Activated CD8-positive, alpha-beta memory T cell treated with anti-CD3 and anti-CD28 coated beads, Interleukin-2, amount 50 U/mL, for 24 hours (primary cell): ENCODE measurements at regions not wholly inside any gene's neighbourhood (a gene's known extent, or its start where the extent isn't known, plus 50 kb on each side); places are given as distances from the start of the nearest gene placed in this dataset.
"Not testable (repeated sequence)": the region's sequence is repeated elsewhere in the genome, so short reads cannot be mapped to it uniquely, and the experiment has no call there.

Experiments used
- DNase-seq: peaks from one replicate; pipeline ENCODE4 v3.0.0-alpha.2; 2020; ENCODE audit errors: extremely low read depth

GRCh38 chr16:29258946-29259634 is 147.4 kb downstream of the NPIPB11 start:
- DNase-seq, result not testable (repeated sequence)

DNA sequence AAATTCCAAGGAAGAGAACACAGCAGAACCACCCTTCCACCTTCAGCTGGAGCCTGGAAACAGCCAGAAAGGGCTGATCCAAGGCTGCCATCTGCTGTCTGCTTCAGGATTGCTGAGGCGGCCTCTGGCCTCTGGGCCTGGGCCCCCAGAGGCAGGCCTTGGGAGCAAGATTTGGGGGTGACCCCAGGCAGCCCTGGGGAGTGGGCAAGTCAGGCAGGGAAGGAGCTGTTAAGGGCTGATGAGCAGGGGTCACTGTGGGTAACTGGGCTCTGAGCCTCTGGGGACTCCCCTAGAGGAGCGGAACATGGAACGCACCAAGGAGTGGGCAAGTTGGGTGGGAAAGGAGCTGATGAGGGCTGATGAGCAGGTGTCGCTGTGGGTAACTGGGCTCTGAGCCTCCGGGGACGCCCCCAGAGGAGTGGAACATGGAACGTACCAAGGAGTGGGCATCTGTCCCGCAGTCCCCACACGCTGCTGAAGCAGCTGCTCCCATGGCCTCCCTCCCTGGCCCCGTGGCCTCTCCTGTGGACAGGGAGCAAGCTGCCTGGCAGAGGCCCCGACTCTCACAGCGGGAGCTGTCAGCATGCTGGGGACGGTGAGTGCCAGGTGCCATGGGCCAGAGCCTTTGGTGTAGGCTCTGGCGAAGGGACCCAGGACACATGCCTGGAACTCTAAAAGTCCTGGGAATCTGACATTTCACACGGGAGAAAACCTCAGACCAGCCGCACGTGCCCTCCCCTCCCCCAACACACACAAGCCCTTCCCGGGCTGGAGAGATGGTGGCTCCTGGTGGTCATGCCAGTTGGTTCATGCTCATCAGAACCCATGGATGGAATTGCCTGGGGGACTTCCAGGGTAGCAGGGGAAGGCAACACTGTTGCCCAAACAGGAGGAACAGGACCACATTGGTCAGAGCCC is 148.8 kb downstream of the NPIPB11 start:
- not testable (repeated sequence) for DNase-seq

DNA sequence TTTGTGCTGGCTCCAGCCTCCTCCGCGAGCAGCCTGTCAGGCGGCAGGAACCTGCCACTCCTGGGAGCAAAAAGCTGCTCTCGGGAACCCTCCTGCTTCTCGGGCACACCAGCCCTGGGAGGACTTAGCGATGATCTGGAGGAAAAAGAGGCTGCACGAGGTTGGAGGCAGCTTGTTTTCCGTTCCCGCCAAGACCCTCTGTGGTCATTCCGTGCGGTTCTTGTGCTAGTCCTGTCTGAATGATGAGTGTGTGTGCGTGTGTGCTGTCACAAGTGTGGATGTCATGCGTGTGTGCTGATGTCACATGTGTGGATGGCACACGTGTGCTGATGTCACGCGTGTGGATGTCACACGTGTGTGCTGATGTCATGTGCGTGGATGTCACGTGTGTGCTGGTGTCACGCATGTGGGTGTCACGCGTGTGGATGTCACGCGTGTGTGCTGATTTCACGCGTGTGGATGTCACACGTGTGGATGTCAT is 150.0 kb downstream of the NPIPB11 start:
- DNase-seq, result no peak

GRCh38 chr16:29255957-29256356 is 150.6 kb downstream of the NPIPB11 start:
- DNase-seq, result not testable (repeated sequence)

DNA sequence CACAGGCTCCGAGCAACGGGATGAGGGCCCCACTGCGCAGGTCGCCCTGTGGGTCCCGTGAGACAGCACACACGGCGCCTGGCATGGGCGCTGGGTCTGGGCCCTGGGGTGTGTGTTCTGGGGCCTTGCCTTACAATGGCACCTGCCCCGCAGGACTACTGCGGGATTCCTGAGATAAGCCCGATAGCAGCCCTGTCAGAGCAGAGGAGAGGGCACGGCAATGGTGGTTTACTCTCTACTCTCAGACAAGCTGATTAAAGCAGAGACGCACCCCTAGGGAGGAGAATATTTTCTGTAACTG is 151.1 kb downstream of the NPIPB11 start:
- not testable (repeated sequence) for DNase-seq

DNA sequence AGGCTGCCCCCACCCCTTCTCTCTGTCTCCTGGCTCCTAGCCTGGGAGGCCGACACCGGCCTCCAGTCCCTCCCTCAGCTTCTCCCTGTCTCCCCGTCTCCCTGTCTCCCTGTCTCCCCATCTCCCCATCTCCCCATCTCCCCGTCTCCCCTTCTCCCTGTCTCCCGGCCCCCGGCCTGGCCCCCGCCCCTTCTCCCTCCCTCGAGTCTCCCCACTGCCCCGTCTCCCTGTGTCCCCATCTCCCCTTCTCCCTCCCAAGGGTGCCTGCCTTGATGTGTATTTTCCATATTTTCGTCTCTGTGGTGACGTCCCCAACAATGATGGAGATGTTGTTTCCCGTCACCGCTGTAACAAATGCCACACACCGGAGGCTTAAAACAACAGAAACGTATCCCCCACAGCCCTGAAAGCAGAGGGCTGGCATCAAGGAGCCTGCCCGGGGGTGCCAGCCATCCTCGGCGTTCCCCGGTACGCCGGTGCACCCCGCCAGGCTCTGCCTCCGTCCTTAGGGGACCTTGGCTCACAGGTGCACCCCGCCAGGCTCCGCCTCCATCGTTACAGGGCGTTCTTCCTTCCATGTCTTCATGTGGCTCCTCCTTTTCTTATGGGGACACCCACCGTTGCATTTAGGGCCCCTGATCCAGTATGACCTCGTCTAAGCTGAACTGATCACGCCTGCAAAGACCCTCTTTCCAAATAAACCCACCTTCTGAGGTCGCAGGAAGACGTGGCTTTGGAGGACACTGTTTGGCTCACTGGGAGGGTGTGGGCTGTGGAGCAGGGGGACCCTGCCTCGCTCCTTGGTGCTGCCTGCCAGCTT is 151.6 kb downstream of the NPIPB11 start:
- DNase-seq, result no peak

GRCh38 chr16:29253716-29254590 is 152.6 kb downstream of the NPIPB11 start:
- not testable (repeated sequence) for DNase-seq

DNA sequence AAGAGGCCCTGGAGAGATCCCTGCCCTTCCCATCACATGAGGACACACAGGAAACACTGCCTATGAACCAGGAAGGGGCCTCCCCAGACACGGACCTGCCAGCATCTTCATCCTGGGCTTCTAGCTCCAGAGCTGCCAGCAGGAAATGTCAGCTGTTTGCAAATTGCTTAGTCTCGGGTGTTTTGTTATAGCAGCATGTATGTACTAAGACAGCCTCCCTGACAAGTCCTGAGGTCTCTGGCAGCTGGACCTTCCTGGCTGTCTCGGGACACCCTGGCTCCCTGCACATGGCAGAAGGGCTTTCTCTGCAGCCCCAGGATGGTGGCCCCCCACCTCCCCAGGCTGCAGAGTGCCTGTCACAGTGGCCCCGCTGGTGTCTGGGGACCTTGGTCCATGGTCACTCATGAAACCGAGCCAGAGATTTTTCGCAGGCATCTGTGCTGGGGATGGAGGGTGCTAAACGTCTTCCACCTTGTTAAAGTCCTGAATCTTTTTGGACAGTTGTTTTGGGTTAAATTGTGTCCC is 153.4 kb downstream of the NPIPB11 start:
- not testable (repeated sequence) for DNase-seq

DNA sequence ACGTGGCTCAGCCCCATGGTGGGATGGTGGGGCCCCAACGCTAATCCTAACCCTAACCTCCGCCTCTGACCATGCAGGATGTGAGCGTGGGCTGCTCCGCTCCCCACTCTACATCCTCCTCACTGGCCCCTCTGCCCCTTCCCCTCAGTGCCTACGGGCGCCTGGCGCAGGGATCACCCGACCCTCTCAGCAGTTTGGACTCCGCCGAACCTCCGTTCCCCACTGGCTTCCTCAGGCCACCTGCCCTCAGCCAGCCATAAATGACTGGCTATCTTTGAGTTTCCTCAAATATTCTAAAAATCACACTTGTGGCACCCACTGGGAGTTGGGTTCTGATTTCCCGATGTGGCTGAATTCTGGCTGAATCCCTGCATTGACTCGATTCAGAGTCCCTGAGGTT is 154.2 kb downstream of the NPIPB11 start:
- not testable (repeated sequence) for DNase-seq

- not testable (repeated sequence) for DNase-seq
Measured at GRCh38 chr16:29251571-29252011, 154.9 kb downstream of the NPIPB11 start.

GRCh38 chr16:29250923-29251434 is 155.5 kb downstream of the NPIPB11 start:
- not testable (repeated sequence) for DNase-seq

GRCh38 chr16:29250469-29250868 is 156.0 kb downstream of the NPIPB11 start:
- not testable (repeated sequence) for DNase-seq

DNA sequence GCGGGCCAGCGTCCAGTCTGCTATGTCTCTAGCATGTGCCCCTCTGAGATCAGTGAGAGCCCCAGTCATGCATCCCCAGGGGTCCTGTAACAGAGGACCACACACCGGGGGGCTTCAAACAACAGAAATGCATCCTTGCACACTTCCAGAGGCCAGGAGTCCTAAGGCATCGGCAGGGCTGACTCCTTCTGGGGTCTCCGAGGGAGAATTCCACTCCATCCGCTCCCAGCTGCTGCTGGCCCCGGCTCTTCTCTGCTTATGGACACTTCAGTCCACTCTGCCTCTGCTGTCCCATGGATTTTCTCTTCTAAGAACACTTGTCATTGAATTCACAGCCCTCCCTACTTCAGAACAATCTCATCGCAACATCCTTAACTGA is 157.6 kb downstream of the NPIPB11 start:
- DNase-seq, result not testable (repeated sequence)

GRCh38 chr16:29248306-29248939 is 158.1 kb downstream of the NPIPB11 start:
- not testable (repeated sequence) for DNase-seq

GRCh38 chr16:29246091-29246490 is 160.4 kb downstream of the NPIPB11 start:
- DNase-seq, result not testable (repeated sequence)

GRCh38 chr16:29237971-29238370 is 168.5 kb downstream of the NPIPB11 start:
- no peak for DNase-seq

GRCh38 chr16:29237495-29237894 is 169.0 kb downstream of the NPIPB11 start:
- not testable (repeated sequence) for DNase-seq

DNA sequence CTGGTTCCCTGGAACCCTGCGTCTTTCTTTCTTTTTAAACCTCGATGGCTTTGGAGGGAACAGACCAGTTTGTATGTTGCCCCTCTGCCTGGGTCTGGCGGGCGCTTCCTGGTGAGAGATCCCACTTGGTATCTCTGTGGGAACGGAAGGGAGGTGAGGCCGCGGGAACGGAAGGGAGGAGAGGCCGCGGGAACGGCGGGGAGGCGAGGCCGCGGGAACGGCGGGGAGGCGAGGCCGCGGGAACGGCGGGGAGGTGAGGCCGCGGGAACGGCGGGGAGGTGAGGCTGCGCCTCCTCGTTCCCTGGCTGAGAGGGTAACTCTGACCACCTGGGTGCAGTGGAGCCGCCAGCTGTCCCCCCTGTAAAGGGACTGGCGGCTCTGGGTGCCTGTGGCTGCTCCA is 169.5 kb downstream of the NPIPB11 start:
- DNase-seq, result not testable (repeated sequence)

GRCh38 chr16:29235836-29236370 is 170.6 kb downstream of the NPIPB11 start:
- not testable (repeated sequence) for DNase-seq
